Uterus (tissue), 3 donors: ENCODE measurements at regions not wholly inside any gene's neighbourhood (a gene's known extent, or its start where the extent isn't known, plus 50 kb on each side); places are given as distances from the start of the nearest gene placed in this dataset.

ENCODE experiments used
- DNase-seq, 2 donors: peaks; one replicate each; pipeline ENCODE4 v3.0.0-alpha.2; 2019 to 2020
- H3K27ac ChIP-seq, 2 donors: fragments of 200-600 bp; sonication (generic); 1 replicate in 1 of 2; 2 replicates in 1 of 2; pipeline ENCODE4 v1.5.1; 2016 to 2018
- H3K27me3 ChIP-seq, 2 donors: fragments of 200-600 bp; sonication (generic); one replicate each; pipeline ENCODE4 v1.5.1; 2018 to 2019; ENCODE audit warnings: control low read depth in 1 of 2
- H3K36me3 ChIP-seq, 2 donors: fragments of 200-600 bp; sonication (generic); one replicate each; pipeline ENCODE4 v1.5.1; 2019; ENCODE audit warnings: control low read depth in 1 of 2
- H3K4me1 ChIP-seq, 2 donors: fragments of 200-600 bp; sonication (generic); one replicate each; pipeline ENCODE4 v1.5.1; 2018 to 2019; ENCODE audit warnings: control low read depth in 1 of 2
- H3K4me3 ChIP-seq, 2 donors: fragments of 200-600 bp; sonication (generic); 1 replicate in 1 of 2; 2 replicates in 1 of 2; pipeline ENCODE4 v1.5.1; 2018 to 2019; ENCODE audit warnings: mild to moderate bottlenecking in 1 of 2
- H3K9me3 ChIP-seq, 2 donors: fragments of 200-600 bp; sonication (generic); one replicate each; pipeline ENCODE4 v1.5.1; 2019; ENCODE audit warnings: control low read depth in 1 of 2
- CTCF ChIP-seq, 4 experiments: fragments of 200-600 bp in 2 of 4; fragments of 450-650 bp in 2 of 4; sonication (generic) in 2 of 4; IDR thresholded peaks; one replicate each; pipeline ENCODE4 v1.5.1; 2016 to 2019; ENCODE audit warnings: antibody characterized with exemption in 4 of 4, mild to moderate bottlenecking in 2 of 4, moderate library complexity in 1 of 4
- POLR2A ChIP-seq, 2 donors: fragments of 450-650 bp; IDR thresholded peaks; one replicate each; pipeline ENCODE4 v1.6.1; 2016; ENCODE audit warnings: antibody characterized with exemption in 2 of 2, mild to moderate bottlenecking in 1 of 2, moderate library complexity in 1 of 2
- intact Hi-C: fragments of 100-400 bp; cut with DNase I; formaldehyde crosslinking; loops from one replicate; pipeline ENCODE4 v1.15.1; 2023; ENCODE audit warnings: low total_unique reads
- donor health status: DM: yes; HTN: yes; CAD: no.

- intact Hi-C loops, result no loop called here
Observed at GRCh38 chr6:43973357-43973756, 153.9 kb downstream of the MRPL14 start.

DNA sequence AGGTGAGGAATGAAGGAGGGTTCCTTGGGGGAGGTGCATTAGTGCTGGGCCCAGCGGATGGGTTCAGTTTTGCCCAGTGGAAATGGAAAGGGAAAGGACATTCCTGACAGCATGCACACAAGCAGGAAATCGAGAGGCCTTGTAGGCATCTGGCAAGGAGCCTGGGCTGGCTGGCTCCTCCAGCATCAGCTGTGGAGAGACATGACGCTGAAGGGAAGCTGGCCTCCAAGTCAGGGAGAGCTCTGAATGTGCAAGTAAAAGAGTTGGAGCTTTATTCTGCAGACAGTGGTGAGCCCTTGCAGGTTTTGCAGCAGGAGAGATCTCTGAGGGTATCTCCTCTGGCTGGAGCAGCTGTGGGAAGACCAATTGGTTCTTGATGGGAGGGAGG is 154.3 kb downstream of the MRPL14 start:
- Histone ChIP-seq H3K4me3 (no peak overlapping the region), H3K36me3 (no peaks in the 10 kb centered on the region), H3K27me3 (no peaks in the 10 kb centered on the region), H3K27ac (peak overlapping the region; percentile 44 to 55), H3K9me3 (no peaks in the 10 kb centered on the region), H3K4me1 (peaks cover 0 to 9% of the 10 kb centered on the region in 2 donors)
- intact Hi-C loops, result no loop called here
- TF ChIP-seq CTCF (IDR thresholded peaks at IDR 0.05) (no peak), POLR2A (IDR thresholded peaks at IDR 0.05) (no peak)
- DNase-seq, result peak; percentile 78 to 79

More at GRCh38 chr6:43973357-43973756, 153.9 kb downstream of the MRPL14 start:
- Histone ChIP-seq H3K4me1 (peaks cover 0 to 9% of the 10 kb centered on the region in 2 donors), H3K4me3 (no peak overlapping the region), H3K9me3 (no peaks in the 10 kb centered on the region), H3K27me3 (no peaks in the 10 kb centered on the region), H3K36me3 (no peaks in the 10 kb centered on the region), H3K27ac (peak overlapping the region in 1 of 2 donors; percentile 27)
- TF ChIP-seq POLR2A (IDR thresholded peaks at IDR 0.05) (no peak), CTCF (IDR thresholded peaks at IDR 0.05) (no peak)
- DNase-seq, result no peak

- no peak overlapping the region for H3K4me3 ChIP-seq
- H3K36me3 ChIP-seq, result no peaks in the 10 kb centered on the region
- peak overlapping the region; percentile 44 to 55 for H3K27ac ChIP-seq
- intact Hi-C loops, result no loop called here
- TF ChIP-seq CTCF (IDR thresholded peaks at IDR 0.05) (peak in 2 of 4 experiments; percentile 14 to 15), POLR2A (IDR thresholded peaks at IDR 0.05) (no peak)
- H3K27me3 ChIP-seq, result no peaks in the 10 kb centered on the region
- no peaks in the 10 kb centered on the region for H3K9me3 ChIP-seq
- peaks cover 0 to 9% of the 10 kb centered on the region in 2 donors for H3K4me1 ChIP-seq
- DNase-seq, result peak in 1 of 2 donors; percentile 54
Observed at GRCh38 chr6:43972179-43972912, 154.9 kb downstream of the MRPL14 start.

- Histone ChIP-seq H3K27me3 (no peaks in the 10 kb centered on the region), H3K4me1 (peaks cover 0 to 9% of the 10 kb centered on the region in 2 donors), H3K4me3 (no peak overlapping the region), H3K9me3 (no peaks in the 10 kb centered on the region), H3K36me3 (no peaks in the 10 kb centered on the region), H3K27ac (peak overlapping the region in 1 of 2 donors; percentile 55)
- TF ChIP-seq POLR2A (IDR thresholded peaks at IDR 0.05), result no peak
- TF ChIP-seq CTCF (IDR thresholded peaks at IDR 0.05), result no peak
- intact Hi-C loops, result no loop called here
- no peak for DNase-seq
Observed at GRCh38 chr6:43971776-43972126, 155.5 kb downstream of the MRPL14 start.

DNA sequence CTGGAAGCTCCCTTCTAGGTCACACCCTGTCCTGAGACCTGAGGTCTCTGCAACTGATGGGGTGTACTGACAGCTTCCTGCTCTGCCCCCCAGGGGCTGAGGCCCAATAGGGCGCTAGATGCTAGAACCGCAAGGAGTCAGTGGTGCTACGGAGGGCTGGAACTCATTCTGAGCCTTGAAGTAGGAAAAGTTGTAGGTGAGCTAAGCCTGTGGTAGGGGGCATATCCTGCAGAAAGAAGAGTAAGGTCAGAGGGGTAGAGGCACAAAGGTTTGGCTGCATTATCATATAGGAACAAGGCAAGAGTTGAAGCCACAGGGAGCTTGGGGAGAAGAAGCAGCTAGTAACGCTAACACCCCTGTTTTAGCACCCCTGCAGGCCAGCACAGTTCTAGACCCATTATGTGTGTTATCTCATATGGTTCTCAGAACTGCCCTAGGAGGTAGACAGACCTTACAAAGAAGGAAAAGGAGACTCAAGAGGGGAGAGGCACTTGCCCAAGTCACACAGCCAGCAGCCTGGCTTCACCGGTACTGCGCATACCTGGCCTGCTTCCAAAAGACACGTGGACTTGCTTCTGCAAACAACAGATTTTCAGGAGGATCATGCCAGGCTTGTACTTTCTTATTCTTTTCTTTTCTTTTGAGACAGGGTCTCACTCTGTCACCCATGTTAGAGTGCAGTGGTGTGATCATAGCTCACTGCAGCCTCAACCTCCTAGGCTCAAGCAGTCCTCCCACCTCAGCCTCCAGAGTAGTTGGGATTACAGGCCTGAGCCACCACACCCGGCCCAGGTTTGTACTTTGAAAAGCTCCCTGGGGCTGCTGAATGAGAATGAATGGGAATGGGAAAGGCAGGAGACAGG is 156.1 kb downstream of the MRPL14 start:
- DNase-seq, result peak in 1 of 2 donors; percentile 59
- TF ChIP-seq CTCF (IDR thresholded peaks at IDR 0.05) (no peak), POLR2A (IDR thresholded peaks at IDR 0.05) (no peak)
- H3K4me1 ChIP-seq, result peaks cover 0 to 9% of the 10 kb centered on the region in 2 donors
- no peaks in the 10 kb centered on the region for H3K9me3 ChIP-seq
- H3K27ac ChIP-seq, result no peak overlapping the region
- intact Hi-C loops, result no loop called here
- H3K27me3 ChIP-seq, result no peaks in the 10 kb centered on the region
- H3K4me3 ChIP-seq, result no peak overlapping the region
- H3K36me3 ChIP-seq, result no peaks in the 10 kb centered on the region
